CD4-positive, alpha-beta T cell treated with Interleukin-15 for 4 hours (primary cell): ENCODE measurements at regions not wholly inside any gene's neighbourhood (a gene's known extent, or its start where the extent isn't known, plus 50 kb on each side); places are given as distances from the start of the nearest gene placed in this dataset.

Experiments
- DNase-seq: peaks from one replicate; pipeline ENCODE4 v3.0.0-alpha.2; 2020; ENCODE audit warnings: low spot score

DNA sequence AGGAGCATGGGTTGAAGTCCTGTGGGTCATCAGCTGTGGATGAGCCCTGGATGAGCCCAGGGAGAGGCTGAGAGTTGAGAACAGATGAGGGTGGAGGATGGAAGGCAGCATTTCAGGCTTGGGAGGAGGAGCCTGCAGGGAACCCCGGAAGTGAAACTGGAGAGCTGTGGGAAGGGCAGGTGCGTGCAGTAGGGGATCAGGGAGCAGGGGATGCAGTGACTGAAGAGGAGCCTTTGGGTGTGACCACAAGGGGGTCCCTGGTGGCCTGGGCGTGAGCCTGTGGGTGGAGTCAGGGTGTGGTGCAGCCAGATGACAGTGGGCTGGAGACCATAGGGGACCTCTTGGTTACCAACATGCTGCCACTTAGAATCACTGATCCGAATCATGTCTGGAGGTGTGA lies 115.5 kb downstream of the PAPOLA start:
- DNase-seq = no peak

GRCh38 chr14:96622926-96623325 lies 120.7 kb downstream of the PAPOLA start:
- no peak for DNase-seq

DNA sequence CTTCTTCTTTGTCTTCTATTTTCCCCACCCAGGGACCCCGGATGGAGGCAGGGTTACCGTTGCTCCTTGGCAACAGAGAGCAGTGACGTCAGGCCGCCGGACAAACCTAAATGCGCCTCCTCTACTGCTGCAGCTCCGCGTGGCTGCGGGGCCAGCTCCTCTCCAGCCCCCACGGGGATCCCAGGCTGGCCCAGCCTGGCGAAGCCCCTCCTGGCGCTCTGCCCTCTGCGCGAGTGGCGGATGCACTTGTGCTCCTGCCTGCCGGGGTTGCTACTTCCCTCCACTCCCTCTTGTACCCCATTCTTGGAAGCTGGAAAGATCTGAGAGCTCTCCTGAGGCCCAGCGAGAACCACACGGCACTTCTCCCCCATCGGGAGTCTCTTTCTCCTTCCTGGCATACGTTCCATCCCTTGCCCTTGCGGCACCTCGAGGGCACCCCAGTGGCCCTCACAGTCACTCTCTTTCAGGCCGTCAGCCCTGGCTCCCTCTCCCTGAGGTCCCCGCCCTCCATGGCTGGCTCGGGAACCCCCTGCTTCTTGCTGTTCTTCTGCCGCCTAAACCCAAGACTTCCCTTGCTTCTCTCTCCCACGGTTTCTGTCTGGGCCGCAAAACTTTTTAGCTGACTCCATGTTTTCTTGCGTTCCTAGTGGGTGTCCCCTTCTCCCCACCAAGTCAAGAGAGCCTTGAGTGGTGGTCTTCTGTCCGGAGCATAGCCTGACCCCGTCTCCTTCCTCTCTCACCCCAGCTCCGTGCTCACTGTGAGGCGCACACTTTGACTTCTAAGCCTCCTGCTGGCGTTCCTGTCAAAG lies 121.7 kb downstream of the PAPOLA start:
- DNase-seq = no peak

DNA sequence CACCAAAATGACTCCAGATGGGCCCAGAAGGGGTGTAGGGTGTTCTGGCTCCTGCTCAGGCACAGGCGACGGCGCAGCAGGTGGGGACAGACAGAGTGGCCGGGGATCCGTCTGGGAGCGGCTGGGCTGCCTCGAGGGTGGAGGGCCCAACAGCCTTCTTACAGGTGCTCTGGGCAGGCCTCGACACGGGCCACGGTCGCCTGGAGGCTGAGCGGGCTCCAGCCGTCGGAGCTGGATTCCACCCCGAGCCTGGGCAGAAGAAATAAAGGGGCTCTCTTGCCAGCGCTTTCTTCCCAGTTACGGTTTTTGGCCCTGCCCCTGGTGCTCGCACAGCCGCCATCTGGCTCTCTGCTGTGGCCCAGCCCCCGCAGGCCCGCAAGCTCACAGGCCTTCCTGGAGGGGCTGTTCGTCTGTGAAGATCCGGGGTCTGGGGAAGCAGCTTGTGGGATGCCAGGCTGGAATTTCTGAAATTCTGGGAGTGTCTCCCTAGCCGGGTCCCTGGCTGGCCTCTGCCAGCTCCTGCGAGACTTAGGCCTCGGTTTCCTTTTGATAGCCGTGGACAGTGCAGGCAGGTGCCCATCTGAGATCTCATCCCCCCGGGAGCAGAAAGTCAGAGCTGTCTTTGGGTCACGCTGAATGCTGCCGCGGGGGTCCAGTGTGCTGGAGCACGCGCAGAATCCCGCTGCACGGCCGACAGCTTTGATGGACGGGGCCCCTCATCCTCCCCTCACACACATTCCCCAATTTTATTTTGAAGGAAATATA lies 122.7 kb downstream of the PAPOLA start:
- DNase-seq = no peak

GRCh38 chr14:96625426-96625985 lies 123.3 kb downstream of the PAPOLA start:
- no peak for DNase-seq

GRCh38 chr14:96626121-96626768 lies 124.1 kb downstream of the PAPOLA start:
- no peak for DNase-seq

DNA sequence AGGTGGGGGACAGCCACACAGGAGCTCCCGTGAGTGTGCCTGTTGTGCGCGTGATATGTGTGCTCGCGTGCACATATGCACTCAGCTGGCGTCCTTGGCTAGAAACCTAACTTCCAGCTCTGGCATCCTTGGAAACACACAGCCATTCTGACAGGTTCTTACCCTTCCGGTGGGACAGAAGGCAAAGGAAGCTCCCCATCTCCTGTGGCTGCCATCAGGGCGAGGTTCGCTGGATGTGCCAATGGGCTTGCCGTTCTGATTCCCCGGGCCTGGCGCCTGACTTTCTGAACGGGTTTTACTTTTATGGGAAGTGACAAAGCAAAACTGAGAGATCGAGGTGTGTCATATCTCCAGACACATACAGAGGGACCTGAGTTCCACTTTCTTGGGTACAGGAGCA lies 124.7 kb downstream of the PAPOLA start:
- DNase-seq = no peak

- DNase-seq = no peak
Observed at GRCh38 chr14:96627386-96627785, 125.2 kb downstream of the PAPOLA start.

DNA sequence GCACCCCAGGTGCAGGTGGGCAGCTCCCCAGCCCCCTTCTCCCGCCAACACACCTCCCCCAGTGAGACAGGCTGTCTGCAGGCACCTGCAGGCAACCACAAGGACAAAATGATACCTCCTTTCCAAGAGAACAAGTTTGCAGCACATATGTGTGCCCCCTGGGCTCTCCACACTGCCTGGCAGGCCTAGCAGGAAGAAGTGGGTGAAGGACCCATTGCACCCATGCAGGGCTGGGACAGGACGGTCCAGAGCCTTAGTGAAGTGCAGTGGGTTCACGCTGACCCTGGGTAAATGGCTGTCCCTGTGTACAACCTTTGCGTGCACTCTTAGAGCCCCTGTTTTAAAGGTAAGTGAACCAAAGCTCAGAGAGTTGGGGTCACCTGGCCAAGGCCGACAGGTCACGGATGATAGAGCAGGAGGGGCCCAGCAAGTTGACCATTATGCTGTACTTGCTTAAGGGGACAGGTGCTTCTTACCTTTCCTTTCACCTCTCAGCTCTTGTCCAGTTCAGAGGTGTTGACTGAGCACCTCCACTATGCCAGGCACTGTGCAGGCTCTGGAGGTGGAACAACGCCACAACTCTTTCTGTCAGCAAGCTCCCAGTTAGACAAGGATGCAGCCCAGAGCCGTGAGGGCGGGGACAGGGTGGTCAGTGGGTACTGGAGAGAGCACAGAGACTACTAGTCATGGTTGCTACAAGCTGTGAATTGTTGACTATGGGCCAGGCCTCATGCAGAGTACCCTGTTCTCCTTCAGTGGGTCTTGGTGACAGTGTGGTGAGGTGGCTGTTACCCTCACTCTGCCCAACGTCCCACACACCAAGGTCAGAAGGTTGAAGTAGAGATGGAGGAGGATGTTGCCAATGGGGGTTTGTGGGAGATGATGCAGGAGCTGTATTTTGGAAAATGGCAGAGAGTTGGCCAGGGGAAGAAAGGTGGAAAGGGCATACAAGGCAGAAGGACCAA lies 125.9 kb downstream of the PAPOLA start:
- no peak for DNase-seq

DNA sequence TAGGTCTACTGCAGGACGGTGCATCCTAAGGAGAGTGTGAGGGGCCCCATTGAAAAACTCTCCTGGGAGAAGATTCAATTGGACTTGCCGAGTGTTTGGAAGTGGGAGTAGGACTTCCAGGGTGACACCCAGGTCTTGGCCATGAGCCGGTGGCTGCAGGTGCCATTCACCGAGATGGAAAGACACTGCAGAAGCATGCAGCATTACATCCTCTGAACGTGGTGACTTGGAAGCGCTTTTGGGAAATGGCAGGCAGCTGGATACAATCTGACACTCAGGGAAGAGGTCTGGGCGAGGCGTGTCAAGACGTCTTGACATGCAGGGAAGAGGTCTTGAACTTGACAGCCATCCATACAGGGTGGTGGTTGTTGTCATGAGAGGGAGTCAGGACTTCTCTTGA lies 126.9 kb downstream of the PAPOLA start:
- DNase-seq = no peak

- no peak for DNase-seq
Observed at GRCh38 chr14:96629558-96630222, 127.5 kb downstream of the PAPOLA start.

DNA sequence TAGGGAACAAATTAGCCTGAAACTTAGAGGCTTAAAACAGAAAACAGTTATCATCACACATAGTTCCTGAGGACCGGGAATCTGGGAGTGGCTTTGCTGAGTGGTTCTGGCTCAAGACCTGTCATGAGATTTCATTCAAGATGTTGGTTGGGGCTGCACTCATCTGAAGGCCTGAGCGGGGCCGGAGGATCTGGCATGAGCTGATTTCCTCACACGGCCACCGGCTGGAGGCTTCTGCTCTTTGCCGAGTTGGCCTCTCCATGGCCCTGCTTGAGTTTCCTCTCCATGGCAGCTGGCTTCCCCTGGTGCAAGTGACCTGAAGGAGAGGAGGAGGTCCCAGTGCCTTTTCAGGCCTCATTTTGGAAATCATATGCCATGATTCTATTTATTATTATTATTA lies 128.1 kb downstream of the PAPOLA start:
- DNase-seq = no peak

- no peak for DNase-seq
Observed at GRCh38 chr14:96631030-96631429, 128.8 kb downstream of the PAPOLA start.

- no peak for DNase-seq
Observed at GRCh38 chr14:96631621-96632362, 129.6 kb downstream of the PAPOLA start.

GRCh38 chr14:96632363-96632758 lies 130.2 kb downstream of the PAPOLA start:
- no peak for DNase-seq

DNA sequence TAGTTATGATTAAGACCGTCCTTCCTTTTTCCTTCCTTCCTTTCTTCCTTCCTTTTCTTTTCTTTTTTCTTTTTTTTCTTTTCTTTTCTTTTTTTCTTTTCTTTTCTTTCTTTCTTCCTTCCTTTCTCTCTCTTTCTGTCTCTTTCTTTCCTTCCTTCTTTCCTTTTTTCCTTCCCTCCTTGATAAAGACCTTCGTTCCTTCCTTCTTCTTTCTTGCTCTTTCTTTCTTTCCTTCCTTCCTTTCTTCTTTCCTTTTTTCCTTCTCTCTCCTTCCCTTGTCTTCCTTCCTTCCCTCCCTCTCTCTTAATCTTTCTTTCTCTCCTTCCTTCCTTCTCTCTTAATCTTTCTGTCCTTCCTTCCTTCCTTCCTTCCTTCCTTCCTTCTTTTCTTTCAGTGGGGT lies 130.9 kb downstream of the PAPOLA start:
- DNase-seq = no peak

GRCh38 chr14:96634481-96634880 lies 132.3 kb downstream of the PAPOLA start:
- DNase-seq = no peak

- DNase-seq = no peak
Observed at GRCh38 chr14:96634896-96635295, 132.7 kb downstream of the PAPOLA start.

DNA sequence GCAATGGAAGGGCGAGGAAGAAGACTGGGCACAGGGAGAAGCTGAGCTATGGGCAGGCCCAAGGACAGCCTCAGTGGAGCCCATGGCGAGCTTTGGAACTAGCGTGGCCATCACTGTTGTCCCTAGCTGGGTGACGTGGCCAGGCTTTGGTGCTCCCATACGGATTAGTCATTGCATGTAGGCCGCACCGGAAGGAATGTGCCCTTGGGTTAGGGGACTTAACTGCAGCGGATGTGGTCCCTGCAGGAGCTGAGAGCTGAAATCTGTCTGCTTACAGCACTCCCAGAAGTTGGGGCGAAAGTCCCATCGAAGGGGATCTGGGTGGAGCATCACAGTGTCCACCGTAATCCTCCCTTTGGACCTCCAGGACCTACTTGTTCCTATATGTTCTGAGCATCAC lies 133.7 kb downstream of the PAPOLA start:
- no peak for DNase-seq

DNA sequence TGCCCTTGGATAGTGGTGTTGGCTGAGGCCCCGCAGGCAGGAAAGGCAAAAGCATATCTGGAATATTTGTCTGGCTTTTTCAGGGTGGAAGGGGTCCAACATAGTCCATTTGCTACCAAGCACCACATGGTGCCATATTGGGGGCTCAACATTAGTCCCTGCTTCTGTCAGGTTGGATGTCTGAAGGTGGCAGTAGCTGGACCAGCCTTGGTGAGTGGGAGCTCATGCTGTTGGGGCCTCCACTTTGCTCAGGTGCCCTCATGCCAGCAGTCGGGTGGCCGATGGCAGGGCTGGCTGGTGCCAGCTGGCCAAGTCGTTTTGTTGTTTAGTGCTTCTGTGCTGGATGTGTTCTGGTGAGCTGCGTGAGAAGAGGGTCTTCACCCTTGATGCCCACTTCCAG lies 135.3 kb downstream of the PAPOLA start:
- DNase-seq = no peak
